ENCODE measurements at regions not wholly inside any gene's neighbourhood (a gene's known extent, or its start where the extent isn't known, plus 50 kb on each side); places are given as distances from the start of the nearest gene placed in this dataset.

- in situ Hi-C loops (cut with MboI; ENCODE audit: low sequenced_read_pairs in 4 of 4) (loop anchor here in 1 of 4 donors (10.0 kb wide), 1 partner anchor 70 kb away; no protein-coding TSS in a partner anchor), intact Hi-C loops (cut with DNase I; ENCODE audit: low total_unique reads) (no loop called here)
- Histone ChIP-seq H3K4me1 (peaks cover 63 to 65% of the 10 kb centered on the region in 2 donors), H3K4me3 (no peak overlapping the region), H3K9me3 (no peaks in the 10 kb centered on the region), H3K27me3 (no peaks in the 10 kb centered on the region), H3K27ac (no peak overlapping the region), H3K36me3 (no peaks in the 10 kb centered on the region)
- no peak for DNase-seq
- no peak for ATAC-seq
- TF ChIP-seq POLR2A (IDR thresholded peaks at IDR 0.05) (no peak), CTCF (IDR thresholded peaks at IDR 0.05 in 4 of 5, conservative IDR thresholded peaks at IDR 0.05 in 1 of 5) (no peak)
These were observed 81.4 kb downstream of the ZNF608 start for GRCh38 chr5:124665035-124665434.

- TF ChIP-seq CTCF (IDR thresholded peaks at IDR 0.05 in 4 of 5, conservative IDR thresholded peaks at IDR 0.05 in 1 of 5) (no peak), POLR2A (IDR thresholded peaks at IDR 0.05) (no peak)
- Histone ChIP-seq H3K27me3 (no peaks in the 10 kb centered on the region), H3K36me3 (no peaks in the 10 kb centered on the region), H3K4me3 (no peak overlapping the region), H3K27ac (no peak overlapping the region), H3K4me1 (peaks cover 64 to 65% of the 10 kb centered on the region in 2 donors), H3K9me3 (no peaks in the 10 kb centered on the region)
- ATAC-seq (no peak), DNase-seq (no peak)
- in situ Hi-C loops (cut with MboI; ENCODE audit: low sequenced_read_pairs in 4 of 4): loop anchor here in 1 of 4 donors (10.0 kb wide), 1 partner anchor 71 kb away; no protein-coding TSS in a partner anchor
- intact Hi-C loops (cut with DNase I; ENCODE audit: low total_unique reads): no loop called here
These were observed 82.2 kb downstream of the ZNF608 start for GRCh38 chr5:124664287-124664686.

GRCh38 chr5:124663101-124663506, 83.3 kb downstream of the ZNF608 start:
- no peak for ATAC-seq
- Histone ChIP-seq H3K4me3 (no peak overlapping the region), H3K27me3 (no peaks in the 10 kb centered on the region), H3K9me3 (no peaks in the 10 kb centered on the region), H3K36me3 (no peaks in the 10 kb centered on the region), H3K4me1 (peaks cover 67 to 69% of the 10 kb centered on the region in 2 donors), H3K27ac (peak overlapping the region; percentile 53 to 69 (median 60))
- no peak for TF ChIP-seq POLR2A (IDR thresholded peaks at IDR 0.05)
- TF ChIP-seq CTCF (IDR thresholded peaks at IDR 0.05 in 4 of 5, conservative IDR thresholded peaks at IDR 0.05 in 1 of 5): no peak
- no peak for DNase-seq
- intact Hi-C loops (cut with DNase I; ENCODE audit: low total_unique reads) (no loop called here), in situ Hi-C loops (cut with MboI; ENCODE audit: low sequenced_read_pairs in 4 of 4) (loop anchor here in 1 of 4 donors (10.0 kb wide), 1 partner anchor 72 kb away; no protein-coding TSS in a partner anchor)

- Histone ChIP-seq H3K9me3 (no peaks in the 10 kb centered on the region), H3K4me1 (peaks cover 60 to 73% of the 10 kb centered on the region in 2 donors), H3K27ac (peak overlapping the region; percentile 53 to 69 (median 60)), H3K4me3 (peak overlapping the region in 1 of 4 donors; percentile 2), H3K36me3 (no peaks in the 10 kb centered on the region), H3K27me3 (no peaks in the 10 kb centered on the region)
- DNase-seq: no peak
- in situ Hi-C loops (cut with MboI; ENCODE audit: low sequenced_read_pairs in 4 of 4): loop anchor here in 1 of 4 donors (10.0 kb wide), 1 partner anchor 73 kb away; no protein-coding TSS in a partner anchor
- ATAC-seq: peak in 1 of 2 donors; percentile 55
- intact Hi-C loops (cut with DNase I; ENCODE audit: low total_unique reads): no loop called here
- TF ChIP-seq POLR2A (IDR thresholded peaks at IDR 0.05) (no peak), CTCF (IDR thresholded peaks at IDR 0.05 in 4 of 5, conservative IDR thresholded peaks at IDR 0.05 in 1 of 5) (no peak)
These were observed 84.2 kb downstream of the ZNF608 start for GRCh38 chr5:124662181-124662781.

Data from gastrocnemius medialis (tissue), 4 donors.